ENCODE measurements at regions not wholly inside any gene's neighbourhood (a gene's known extent, or its start where the extent isn't known, plus 50 kb on each side); places are given as distances from the start of the nearest gene placed in this dataset.

DNA sequence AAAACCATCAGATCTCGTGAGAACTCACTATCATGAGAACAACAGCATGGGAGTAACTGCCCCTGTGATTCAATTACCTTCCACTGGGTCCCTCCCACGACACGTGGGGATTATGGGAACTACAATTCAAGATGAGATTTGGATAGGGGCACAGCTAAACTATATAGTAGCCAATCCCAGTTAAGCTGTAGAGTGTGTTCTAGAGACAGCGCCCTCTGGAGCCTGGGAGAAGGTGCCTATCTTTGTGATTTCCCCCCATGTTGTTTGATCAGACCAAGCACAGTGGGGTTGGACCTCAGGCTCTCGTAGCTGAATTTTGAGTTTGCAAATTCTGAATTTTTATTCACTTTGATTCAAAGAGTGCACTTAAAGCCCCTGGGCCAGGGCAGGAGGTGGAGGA is 108.2 kb upstream of the TWIST2 start:
- TF ChIP-seq, protein P1, sequence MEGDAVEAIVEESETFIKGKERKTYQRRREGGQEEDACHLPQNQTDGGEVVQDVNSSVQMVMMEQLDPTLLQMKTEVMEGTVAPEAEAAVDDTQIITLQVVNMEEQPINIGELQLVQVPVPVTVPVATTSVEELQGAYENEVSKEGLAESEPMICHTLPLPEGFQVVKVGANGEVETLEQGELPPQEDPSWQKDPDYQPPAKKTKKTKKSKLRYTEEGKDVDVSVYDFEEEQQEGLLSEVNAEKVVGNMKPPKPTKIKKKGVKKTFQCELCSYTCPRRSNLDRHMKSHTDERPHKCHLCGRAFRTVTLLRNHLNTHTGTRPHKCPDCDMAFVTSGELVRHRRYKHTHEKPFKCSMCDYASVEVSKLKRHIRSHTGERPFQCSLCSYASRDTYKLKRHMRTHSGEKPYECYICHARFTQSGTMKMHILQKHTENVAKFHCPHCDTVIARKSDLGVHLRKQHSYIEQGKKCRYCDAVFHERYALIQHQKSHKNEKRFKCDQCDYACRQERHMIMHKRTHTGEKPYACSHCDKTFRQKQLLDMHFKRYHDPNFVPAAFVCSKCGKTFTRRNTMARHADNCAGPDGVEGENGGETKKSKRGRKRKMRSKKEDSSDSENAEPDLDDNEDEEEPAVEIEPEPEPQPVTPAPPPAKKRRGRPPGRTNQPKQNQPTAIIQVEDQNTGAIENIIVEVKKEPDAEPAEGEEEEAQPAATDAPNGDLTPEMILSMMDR (IDR thresholded peaks at IDR 0.05; ENCODE audit: low read depth, low read length): no peak
- no peak overlapping the region for H3K4me3 ChIP-seq (replicated peaks in 1 of 2; ENCODE audit: low read depth in 2 of 2, low read length in 2 of 2)
- DNase-seq (ENCODE audit: low read depth in 2 of 2): no peak

DNA sequence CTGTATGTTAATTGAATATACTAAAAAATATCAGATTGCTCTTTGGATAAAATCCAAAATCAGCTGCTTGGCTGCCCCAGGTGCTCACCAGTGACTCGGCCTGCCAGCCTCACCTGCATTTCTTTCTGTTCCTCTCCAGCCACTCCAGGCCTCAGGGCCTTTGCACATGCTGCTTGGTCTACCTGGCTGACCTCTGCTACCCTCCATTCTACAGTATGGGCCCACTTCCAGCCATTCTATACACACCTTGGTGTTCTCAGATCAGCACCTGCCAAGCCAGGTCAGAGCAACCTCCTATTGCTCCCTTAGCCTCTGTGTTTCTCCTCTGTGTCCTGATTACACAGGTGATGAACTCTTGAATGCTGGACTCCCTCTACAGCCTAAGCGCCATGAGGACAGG is 106.6 kb upstream of the TWIST2 start:
- TF ChIP-seq, protein P1 (IDR thresholded peaks at IDR 0.05; ENCODE audit: low read depth, low read length): no peak
- H3K4me3 ChIP-seq (replicated peaks in 1 of 2; ENCODE audit: low read depth in 2 of 2, low read length in 2 of 2): no peak overlapping the region
- no peak for DNase-seq (ENCODE audit: low read depth in 2 of 2)

DNA sequence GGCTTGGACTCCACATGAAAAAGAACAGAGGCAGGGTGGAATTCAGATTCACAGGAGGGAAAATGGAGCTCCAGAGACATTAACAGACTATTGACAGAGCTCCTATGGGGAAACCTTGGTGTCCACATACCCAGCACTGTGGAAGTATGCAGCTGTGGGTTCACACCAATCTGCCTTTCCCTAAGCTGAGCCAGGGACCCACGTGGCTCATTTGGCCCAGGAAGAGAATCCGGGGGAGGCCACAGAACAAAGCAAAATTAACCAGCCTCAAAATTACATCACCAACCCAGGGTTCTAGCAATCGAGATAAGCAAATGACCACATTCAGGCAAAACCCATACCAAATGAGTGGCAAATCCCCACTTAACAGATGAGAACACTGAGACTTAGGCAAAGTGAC is 105.8 kb upstream of the TWIST2 start:
- TF ChIP-seq, protein P1 (IDR thresholded peaks at IDR 0.05; ENCODE audit: low read depth, low read length): no peak
- peak in 1 of 2 donors; percentile 20 for DNase-seq (ENCODE audit: low read depth in 2 of 2)

DNA sequence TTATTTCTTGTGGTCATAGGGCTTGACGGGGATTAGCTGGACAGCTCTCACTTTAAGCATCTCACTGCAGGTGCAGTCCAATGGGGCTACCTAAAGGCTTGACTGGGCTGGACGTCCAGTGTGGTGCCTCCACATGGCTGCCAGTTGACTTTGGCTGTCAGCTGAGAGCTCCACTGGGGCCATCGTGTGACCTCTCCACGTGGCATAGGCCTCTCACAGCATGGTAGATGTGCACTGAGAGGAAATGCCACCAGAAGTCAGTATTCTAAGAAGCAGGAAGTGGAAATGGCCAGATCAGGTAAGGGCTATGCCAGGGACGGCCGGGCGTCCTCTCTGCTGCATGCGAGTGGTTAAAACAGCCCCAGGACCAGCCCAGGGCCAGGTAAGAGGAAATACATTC is 105.2 kb upstream of the TWIST2 start:
- H3K4me3 ChIP-seq (replicated peaks in 1 of 2; ENCODE audit: low read depth in 2 of 2, low read length in 2 of 2): no peak overlapping the region
- TF ChIP-seq, protein P1 (IDR thresholded peaks at IDR 0.05; ENCODE audit: low read depth, low read length): no peak
- DNase-seq (ENCODE audit: low read depth in 2 of 2): no peak

More for the DNA sequence above, 105.8 kb upstream of the TWIST2 start:
- H3K4me3 ChIP-seq (replicated peaks in 1 of 2; ENCODE audit: low read depth in 2 of 2, low read length in 2 of 2): no peak overlapping the region

DNA sequence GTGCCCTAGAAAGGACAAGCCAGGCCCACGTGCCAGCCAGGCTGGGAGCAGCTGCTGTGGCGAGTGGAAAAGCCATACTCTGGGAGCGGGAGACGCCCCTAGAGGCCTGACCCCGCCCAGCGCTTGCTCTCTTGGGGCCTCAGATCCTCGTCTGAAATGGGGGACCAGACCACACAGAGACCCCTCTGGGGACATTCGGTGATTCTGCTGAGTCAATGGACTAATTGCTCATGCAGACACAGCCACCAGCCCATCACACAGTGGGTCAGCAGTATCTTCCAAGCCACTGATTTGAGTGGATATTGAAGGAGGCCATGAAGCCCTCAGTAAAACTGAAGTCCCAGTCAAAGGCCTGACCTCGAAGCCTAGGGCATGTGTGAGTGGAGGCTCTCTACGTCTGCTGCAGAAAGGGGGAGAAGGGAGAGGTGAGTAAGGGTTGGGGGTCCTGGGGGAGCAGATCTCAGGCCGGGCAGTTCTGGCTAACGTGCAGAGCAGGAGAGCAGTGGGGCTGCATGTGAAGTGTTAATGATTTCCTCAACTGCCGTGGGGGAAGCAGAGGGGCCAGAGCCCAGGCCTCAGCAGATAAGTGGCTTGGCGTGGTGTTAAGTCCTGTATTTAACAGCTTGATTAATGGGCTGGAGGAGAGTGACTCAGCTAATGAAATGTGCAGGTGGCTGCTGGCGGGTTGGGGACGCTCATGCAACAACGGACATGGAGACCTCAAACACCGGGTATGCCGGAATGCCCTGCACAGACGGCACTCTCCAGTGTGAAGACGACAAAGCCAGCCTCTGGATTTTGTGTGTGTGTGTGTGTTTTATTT is 104.4 kb upstream of the TWIST2 start:
- no peak for DNase-seq (ENCODE audit: low read depth in 2 of 2)
- no peak overlapping the region for H3K4me3 ChIP-seq (replicated peaks in 1 of 2; ENCODE audit: low read depth in 2 of 2, low read length in 2 of 2)
- TF ChIP-seq, protein P1 (IDR thresholded peaks at IDR 0.05; ENCODE audit: low read depth, low read length): no peak

DNA sequence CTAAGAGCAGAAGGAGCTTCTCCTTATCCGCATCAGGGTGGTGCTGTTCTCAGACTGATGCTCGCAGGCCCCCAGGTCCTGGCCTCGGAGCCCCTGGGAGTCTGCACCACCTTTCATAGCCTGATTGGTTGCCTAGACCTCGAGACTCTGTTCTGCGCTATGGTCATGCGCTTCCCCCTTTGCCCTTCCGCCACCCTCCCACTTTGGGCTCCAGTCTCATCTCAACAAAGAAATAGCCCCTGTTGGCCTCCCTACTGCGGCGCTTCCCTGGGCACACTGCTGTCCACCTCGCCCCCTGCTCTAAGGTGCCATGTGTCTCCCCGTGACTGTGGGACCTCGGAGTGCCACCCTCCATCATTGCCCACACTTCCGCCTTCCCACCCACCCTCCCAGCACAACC is 102.9 kb upstream of the TWIST2 start:
- no peak overlapping the region for H3K4me3 ChIP-seq (replicated peaks in 1 of 2; ENCODE audit: low read depth in 2 of 2, low read length in 2 of 2)
- DNase-seq (ENCODE audit: low read depth in 2 of 2): no peak
- TF ChIP-seq, protein P1 (IDR thresholded peaks at IDR 0.05; ENCODE audit: low read depth, low read length): no peak
